Astrocyte (in vitro differentiated cells and primary cell): ENCODE measurements at regions not wholly inside any gene's neighbourhood (a gene's known extent, or its start where the extent isn't known, plus 50 kb on each side); places are given as distances from the start of the nearest gene placed in this dataset.

ENCODE experiments used
- EZH2 ChIP-seq: IDR thresholded peaks from 2 replicates; pipeline ENCODE4 v1.6.1; 2012; ENCODE audit warnings: mild to moderate bottlenecking, low read length, inconsistent platforms; ENCODE audit not compliant: insufficient read depth
- TF ChIP-seq, protein P1 (sequence below): IDR thresholded peaks from 2 replicates; pipeline ENCODE4 v1.5.1; 2011; ENCODE audit warnings: low read depth, mild to moderate bottlenecking, inconsistent platforms, low read length, moderate library complexity; ENCODE audit not compliant: insufficient read depth

DNA sequence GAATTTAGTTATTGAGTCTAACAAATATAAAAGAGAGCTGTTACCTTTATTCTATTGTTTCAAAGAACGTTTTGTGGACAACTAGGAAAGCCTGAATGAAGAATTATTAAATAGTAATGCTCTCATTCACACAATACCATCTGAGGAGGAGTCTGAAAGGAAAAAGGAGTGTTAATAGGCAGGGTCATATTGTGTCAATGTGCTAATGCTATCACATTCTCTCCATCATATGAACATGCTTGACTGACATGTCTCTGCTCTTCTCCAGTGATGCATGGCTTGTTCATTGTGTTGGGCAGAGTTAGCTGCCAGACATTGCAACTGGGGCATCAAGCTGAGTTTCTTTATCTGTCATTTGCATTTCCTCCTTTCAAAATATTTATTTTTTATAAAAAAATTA is 1578.0 kb downstream of the MAT2B start:
- TF ChIP-seq, protein P1, sequence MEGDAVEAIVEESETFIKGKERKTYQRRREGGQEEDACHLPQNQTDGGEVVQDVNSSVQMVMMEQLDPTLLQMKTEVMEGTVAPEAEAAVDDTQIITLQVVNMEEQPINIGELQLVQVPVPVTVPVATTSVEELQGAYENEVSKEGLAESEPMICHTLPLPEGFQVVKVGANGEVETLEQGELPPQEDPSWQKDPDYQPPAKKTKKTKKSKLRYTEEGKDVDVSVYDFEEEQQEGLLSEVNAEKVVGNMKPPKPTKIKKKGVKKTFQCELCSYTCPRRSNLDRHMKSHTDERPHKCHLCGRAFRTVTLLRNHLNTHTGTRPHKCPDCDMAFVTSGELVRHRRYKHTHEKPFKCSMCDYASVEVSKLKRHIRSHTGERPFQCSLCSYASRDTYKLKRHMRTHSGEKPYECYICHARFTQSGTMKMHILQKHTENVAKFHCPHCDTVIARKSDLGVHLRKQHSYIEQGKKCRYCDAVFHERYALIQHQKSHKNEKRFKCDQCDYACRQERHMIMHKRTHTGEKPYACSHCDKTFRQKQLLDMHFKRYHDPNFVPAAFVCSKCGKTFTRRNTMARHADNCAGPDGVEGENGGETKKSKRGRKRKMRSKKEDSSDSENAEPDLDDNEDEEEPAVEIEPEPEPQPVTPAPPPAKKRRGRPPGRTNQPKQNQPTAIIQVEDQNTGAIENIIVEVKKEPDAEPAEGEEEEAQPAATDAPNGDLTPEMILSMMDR = no peak
- no peak for TF ChIP-seq EZH2
